ENCODE measurements at regions not wholly inside any gene's neighbourhood (a gene's known extent, or its start where the extent isn't known, plus 50 kb on each side); places are given as distances from the start of the nearest gene placed in this dataset.

GRCh38 chr9:11871852-11872251 is 821.3 kb upstream of the TYRP1 start:
- DNase-seq (ENCODE audit: insufficient read length, low spot score, missing footprints): no peak

GRCh38 chr9:11872471-11872870 is 820.7 kb upstream of the TYRP1 start:
- no peak overlapping the region for H3K4me3 ChIP-seq (ENCODE audit: insufficient read depth, low read length)

More at GRCh38 chr9:11871852-11872251, 821.3 kb upstream of the TYRP1 start:
- peaks cover 2% of the 10 kb centered on the region for H3K9me3 ChIP-seq (ENCODE audit: low read depth, low read length)
- no peaks in the 10 kb centered on the region for H3K36me3 ChIP-seq (ENCODE audit: insufficient read depth, low read length)
- no peaks in the 10 kb centered on the region for H3K27me3 ChIP-seq (ENCODE audit: insufficient read depth, low read length)
- no peaks in the 10 kb centered on the region for H3K4me1 ChIP-seq (ENCODE audit: insufficient read depth, low read length)
- H3K79me2 ChIP-seq (ENCODE audit: insufficient read depth, low read length): no peaks in the 10 kb centered on the region
- no peak for TF ChIP-seq CTCF (IDR thresholded peaks at IDR 0.05; ENCODE audit: extremely low read depth, low read depth, low read length)
- no peak overlapping the region for H2AFZ ChIP-seq (ENCODE audit: low read length)
- H3K4me3 ChIP-seq (ENCODE audit: insufficient read depth, low read length): no peak overlapping the region
- no peaks in the 10 kb centered on the region for H4K20me1 ChIP-seq (ENCODE audit: insufficient read depth, low read length)
- H3K4me2 ChIP-seq (ENCODE audit: insufficient read depth, low read length): no peak overlapping the region
- no peak overlapping the region for H3K27ac ChIP-seq (ENCODE audit: low read depth, low read length)

GRCh38 chr9:11874414-11874813 is 818.8 kb upstream of the TYRP1 start:
- no peak for TF ChIP-seq CTCF (IDR thresholded peaks at IDR 0.05; ENCODE audit: extremely low read depth, low read depth, low read length)
- H3K36me3 ChIP-seq (ENCODE audit: insufficient read depth, low read length): no peaks in the 10 kb centered on the region
- no peak overlapping the region for H3K4me3 ChIP-seq (ENCODE audit: insufficient read depth, low read length)
- H3K9me3 ChIP-seq (ENCODE audit: low read depth, low read length): peaks cover 2% of the 10 kb centered on the region
- H3K4me2 ChIP-seq (ENCODE audit: insufficient read depth, low read length): no peak overlapping the region
- H4K20me1 ChIP-seq (ENCODE audit: insufficient read depth, low read length): no peaks in the 10 kb centered on the region
- no peak overlapping the region for H3K27ac ChIP-seq (ENCODE audit: low read depth, low read length)
- no peaks in the 10 kb centered on the region for H3K79me2 ChIP-seq (ENCODE audit: insufficient read depth, low read length)
- DNase-seq (ENCODE audit: insufficient read length, low spot score, missing footprints): no peak
- H3K27me3 ChIP-seq (ENCODE audit: insufficient read depth, low read length): no peaks in the 10 kb centered on the region
- no peaks in the 10 kb centered on the region for H3K4me1 ChIP-seq (ENCODE audit: insufficient read depth, low read length)
- no peak overlapping the region for H2AFZ ChIP-seq (ENCODE audit: low read length)

More at GRCh38 chr9:11872471-11872870, 820.7 kb upstream of the TYRP1 start:
- Histone ChIP-seq H3K27ac (ENCODE audit: low read depth, low read length) (no peak overlapping the region), H3K27me3 (ENCODE audit: insufficient read depth, low read length) (no peaks in the 10 kb centered on the region), H2AFZ (ENCODE audit: low read length) (no peak overlapping the region), H3K9me3 (ENCODE audit: low read depth, low read length) (peaks cover 2% of the 10 kb centered on the region), H3K4me1 (ENCODE audit: insufficient read depth, low read length) (no peaks in the 10 kb centered on the region), H3K4me2 (ENCODE audit: insufficient read depth, low read length) (no peak overlapping the region), H3K79me2 (ENCODE audit: insufficient read depth, low read length) (no peaks in the 10 kb centered on the region), H3K36me3 (ENCODE audit: insufficient read depth, low read length) (no peaks in the 10 kb centered on the region), H4K20me1 (ENCODE audit: insufficient read depth, low read length) (no peaks in the 10 kb centered on the region)
- DNase-seq (ENCODE audit: insufficient read length, low spot score, missing footprints): no peak
- no peak for TF ChIP-seq CTCF (IDR thresholded peaks at IDR 0.05; ENCODE audit: extremely low read depth, low read depth, low read length)

GRCh38 chr9:11892401-11892800 is 800.8 kb upstream of the TYRP1 start:
- H2AFZ ChIP-seq (ENCODE audit: low read length): no peak overlapping the region
- no peaks in the 10 kb centered on the region for H3K4me1 ChIP-seq (ENCODE audit: insufficient read depth, low read length)
- H3K4me2 ChIP-seq (ENCODE audit: insufficient read depth, low read length): no peak overlapping the region
- no peaks in the 10 kb centered on the region for H3K9me3 ChIP-seq (ENCODE audit: low read depth, low read length)
- no peaks in the 10 kb centered on the region for H3K79me2 ChIP-seq (ENCODE audit: insufficient read depth, low read length)
- H3K4me3 ChIP-seq (ENCODE audit: insufficient read depth, low read length): no peak overlapping the region
- H3K27me3 ChIP-seq (ENCODE audit: insufficient read depth, low read length): no peaks in the 10 kb centered on the region
- no peak for TF ChIP-seq CTCF (IDR thresholded peaks at IDR 0.05; ENCODE audit: extremely low read depth, low read depth, low read length)
- H4K20me1 ChIP-seq (ENCODE audit: insufficient read depth, low read length): no peaks in the 10 kb centered on the region
- no peak overlapping the region for H3K27ac ChIP-seq (ENCODE audit: low read depth, low read length)
- no peaks in the 10 kb centered on the region for H3K36me3 ChIP-seq (ENCODE audit: insufficient read depth, low read length)
- no peak for DNase-seq (ENCODE audit: insufficient read length, low spot score, missing footprints)

Measured in osteoblast (primary cell).